ENCODE measurements at regions not wholly inside any gene's neighbourhood (a gene's known extent, or its start where the extent isn't known, plus 50 kb on each side); places are given as distances from the start of the nearest gene placed in this dataset.

- H3K27ac ChIP-seq (ENCODE audit: insufficient read depth, low read depth, low read length) = no peak overlapping the region
- no peak for TF ChIP-seq EZH2 (IDR thresholded peaks at IDR 0.05; ENCODE audit: borderline replicate concordance, low read depth, low read length, severe bottlenecking)
- TF ChIP-seq POLR2AphosphoS5 (IDR thresholded peaks at IDR 0.05; ENCODE audit: insufficient read depth, low read depth, low read length) = no peak
- TF ChIP-seq GATA2 (IDR thresholded peaks at IDR 0.05; ENCODE audit: insufficient read depth, insufficient read length, low read depth, low read length) = no peak
- intact Hi-C loops (cut with micrococcal nuclease) = no loop called here
- no peaks in the 10 kb centered on the region for H3K9me3 ChIP-seq (replicated peaks; ENCODE audit: control insufficient read depth, insufficient read depth, low read length)
- no peak for FAIRE-seq
- ChIA-PET CTCF (no interaction called here), POLR2A (no interaction called here)
- no peaks in the 10 kb centered on the region for H3K79me2 ChIP-seq (ENCODE audit: control insufficient read depth, insufficient read depth, low read length)
- no peak for DNase-seq (ENCODE audit: low read depth, low spot score)
- no peak overlapping the region for H2AFZ ChIP-seq (ENCODE audit: low read depth, low read length)
- H4K20me1 ChIP-seq (replicated peaks; ENCODE audit: control insufficient read depth, extremely low read depth, insufficient read depth, low read length) = no peaks in the 10 kb centered on the region
- BruUV-seq (replicated peaks) = no TSS peak
- no peak overlapping the region for H3K4me2 ChIP-seq (ENCODE audit: insufficient read depth, low read length)
- H3K27me3 ChIP-seq (ENCODE audit: control insufficient read depth in 2 of 2, insufficient read depth in 2 of 2, low read length in 2 of 2) = no peaks in the 10 kb centered on the region
- no peak overlapping the region for H3K4me3 ChIP-seq (replicated peaks in 1 of 3; ENCODE audit: insufficient read depth in 1 of 3, low read depth in 1 of 3, low read length in 3 of 3)
- H3K9ac ChIP-seq (replicated peaks; ENCODE audit: extremely low read depth, insufficient read depth, low read length) = no peak overlapping the region
- H3K4me1 ChIP-seq (ENCODE audit: control insufficient read depth, extremely low read depth, insufficient read depth, low read length) = no peaks in the 10 kb centered on the region
- dilution Hi-C loops (cut with MboI; ENCODE audit: extremely low pct_ligation_motif_present, low sequenced_read_pairs) = no loop called here
- no peaks in the 10 kb centered on the region for H3K9me1 ChIP-seq (replicated peaks; ENCODE audit: control insufficient read depth, extremely low read depth, insufficient read depth, low read length)
- no peaks in the 10 kb centered on the region for H3K36me3 ChIP-seq (ENCODE audit: control insufficient read depth in 2 of 2, extremely low read depth in 1 of 2, insufficient read depth in 2 of 2, low read length in 2 of 2)
These were observed 572.1 kb downstream of the JRKL start for GRCh38 chr11:96961931-96962330.

DNA sequence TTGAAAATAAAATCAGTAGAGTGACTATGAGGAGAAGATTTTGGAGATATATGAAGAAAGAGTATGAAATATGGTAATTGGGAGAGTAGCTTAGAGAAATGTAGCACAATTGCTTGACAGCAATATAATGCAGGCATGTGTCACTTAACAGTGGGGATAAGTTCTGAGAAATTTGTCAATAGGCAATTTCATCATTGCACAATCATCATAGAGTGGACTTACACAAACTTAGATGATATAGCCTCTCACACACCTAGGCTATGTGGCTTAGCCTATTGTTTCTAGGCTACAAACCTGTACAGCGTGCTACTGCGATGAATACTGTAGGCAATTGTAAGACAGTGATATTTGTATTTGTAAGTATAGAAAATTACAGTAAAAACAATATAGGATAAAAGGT lies 573.6 kb downstream of the JRKL start:
- dilution Hi-C loops (cut with MboI; ENCODE audit: extremely low pct_ligation_motif_present, low sequenced_read_pairs) = no loop called here
- no peak overlapping the region for H3K4me3 ChIP-seq (replicated peaks in 1 of 3; ENCODE audit: insufficient read depth in 1 of 3, low read depth in 1 of 3, low read length in 3 of 3)

More for the DNA sequence above, 573.6 kb downstream of the JRKL start:
- DNase-seq (ENCODE audit: low read depth, low spot score) (no peak), FAIRE-seq (no peak)
- BruUV-seq (replicated peaks) = no TSS peak
- H3K36me3 ChIP-seq (ENCODE audit: control insufficient read depth in 2 of 2, extremely low read depth in 1 of 2, insufficient read depth in 2 of 2, low read length in 2 of 2) = no peaks in the 10 kb centered on the region
- no peaks in the 10 kb centered on the region for H4K20me1 ChIP-seq (replicated peaks; ENCODE audit: control insufficient read depth, extremely low read depth, insufficient read depth, low read length)
- peaks cover 2% of the 10 kb centered on the region for H3K9me3 ChIP-seq (replicated peaks; ENCODE audit: control insufficient read depth, insufficient read depth, low read length)
- TF ChIP-seq GATA2 (IDR thresholded peaks at IDR 0.05; ENCODE audit: insufficient read depth, insufficient read length, low read depth, low read length) = no peak
- TF ChIP-seq, protein P1, sequence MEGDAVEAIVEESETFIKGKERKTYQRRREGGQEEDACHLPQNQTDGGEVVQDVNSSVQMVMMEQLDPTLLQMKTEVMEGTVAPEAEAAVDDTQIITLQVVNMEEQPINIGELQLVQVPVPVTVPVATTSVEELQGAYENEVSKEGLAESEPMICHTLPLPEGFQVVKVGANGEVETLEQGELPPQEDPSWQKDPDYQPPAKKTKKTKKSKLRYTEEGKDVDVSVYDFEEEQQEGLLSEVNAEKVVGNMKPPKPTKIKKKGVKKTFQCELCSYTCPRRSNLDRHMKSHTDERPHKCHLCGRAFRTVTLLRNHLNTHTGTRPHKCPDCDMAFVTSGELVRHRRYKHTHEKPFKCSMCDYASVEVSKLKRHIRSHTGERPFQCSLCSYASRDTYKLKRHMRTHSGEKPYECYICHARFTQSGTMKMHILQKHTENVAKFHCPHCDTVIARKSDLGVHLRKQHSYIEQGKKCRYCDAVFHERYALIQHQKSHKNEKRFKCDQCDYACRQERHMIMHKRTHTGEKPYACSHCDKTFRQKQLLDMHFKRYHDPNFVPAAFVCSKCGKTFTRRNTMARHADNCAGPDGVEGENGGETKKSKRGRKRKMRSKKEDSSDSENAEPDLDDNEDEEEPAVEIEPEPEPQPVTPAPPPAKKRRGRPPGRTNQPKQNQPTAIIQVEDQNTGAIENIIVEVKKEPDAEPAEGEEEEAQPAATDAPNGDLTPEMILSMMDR (IDR thresholded peaks at IDR 0.05; ENCODE audit: extremely low read depth in 1 of 2, insufficient read depth in 1 of 2, low read depth in 1 of 2, low read length in 2 of 2) = no peak
- no peak for TF ChIP-seq POLR2A (IDR thresholded peaks at IDR 0.05; ENCODE audit: low read depth, low read length)
- no peak for TF ChIP-seq MYC (IDR thresholded peaks at IDR 0.05; ENCODE audit: low read depth, low read length)
- TF ChIP-seq JUN (IDR thresholded peaks at IDR 0.05; ENCODE audit: borderline replicate concordance, insufficient read depth, insufficient read length, low read depth) = no peak
- no peak for TF ChIP-seq FOS (IDR thresholded peaks at IDR 0.05; ENCODE audit: borderline replicate concordance, insufficient read depth, low read length)
- TF ChIP-seq, protein P2, sequence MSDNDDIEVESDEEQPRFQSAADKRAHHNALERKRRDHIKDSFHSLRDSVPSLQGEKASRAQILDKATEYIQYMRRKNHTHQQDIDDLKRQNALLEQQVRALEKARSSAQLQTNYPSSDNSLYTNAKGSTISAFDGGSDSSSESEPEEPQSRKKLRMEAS (IDR thresholded peaks at IDR 0.05; ENCODE audit: insufficient read depth, insufficient read length) = no peak
- TF ChIP-seq EZH2 (IDR thresholded peaks at IDR 0.05; ENCODE audit: borderline replicate concordance, low read depth, low read length, severe bottlenecking) = no peak
- TF ChIP-seq POLR2AphosphoS5 (IDR thresholded peaks at IDR 0.05; ENCODE audit: insufficient read depth, low read depth, low read length) = no peak
- no peak overlapping the region for H2AFZ ChIP-seq (ENCODE audit: low read depth, low read length)
- CTCF ChIA-PET = no interaction called here
- no peaks in the 10 kb centered on the region for H3K9me1 ChIP-seq (replicated peaks; ENCODE audit: control insufficient read depth, extremely low read depth, insufficient read depth, low read length)
- H3K9ac ChIP-seq (replicated peaks; ENCODE audit: extremely low read depth, insufficient read depth, low read length) = no peak overlapping the region
- POLR2A ChIA-PET = no interaction called here
- no peaks in the 10 kb centered on the region for H3K27me3 ChIP-seq (ENCODE audit: control insufficient read depth in 2 of 2, insufficient read depth in 2 of 2, low read length in 2 of 2)
- intact Hi-C loops (cut with micrococcal nuclease) = no loop called here
- H3K4me1 ChIP-seq (ENCODE audit: control insufficient read depth, extremely low read depth, insufficient read depth, low read length) = no peaks in the 10 kb centered on the region
- no peak overlapping the region for H3K27ac ChIP-seq (ENCODE audit: insufficient read depth, low read depth, low read length)
- no peaks in the 10 kb centered on the region for H3K79me2 ChIP-seq (ENCODE audit: control insufficient read depth, insufficient read depth, low read length)
- no peak overlapping the region for H3K4me2 ChIP-seq (ENCODE audit: insufficient read depth, low read length)

Data from endothelial cell of umbilical vein (primary cell).